Endothelial cell of umbilical vein (primary cell): ENCODE measurements at regions not wholly inside any gene's neighbourhood (a gene's known extent, or its start where the extent isn't known, plus 50 kb on each side); places are given as distances from the start of the nearest gene placed in this dataset.

Source experiments
- BruUV-seq: library from RNA; stranded (reverse); fragments of 400-500 nt; replicated peaks from 2 replicates; lab custom pipeline; 2021; lab: Mats Ljungman, UMichigan
- CTCF ChIA-PET: fragments of 300-600, 350-600 bp; sonication (Branson Sonifier 250); formaldehyde crosslinking; loops from one replicate; lab custom pipeline; 2021; ENCODE audit warnings: antibody characterized with exemption, inconsistent platforms; lab: Charles Lee
- POLR2A ChIA-PET: fragments of 300-600, 350-600 bp; sonication (Branson Sonifier 250); formaldehyde crosslinking; loops from one replicate; lab custom pipeline; 2021; ENCODE audit warnings: antibody characterized with exemption, inconsistent platforms; lab: Charles Lee
- DNase-seq: peaks from one replicate; pipeline ENCODE4 v3.0.0-alpha.2; 2011; ENCODE audit warnings: low read depth, low spot score
- FAIRE-seq: peaks from 2 replicates; lab custom pipeline; 2011; peaks lifted over from hg19 to GRCh38; lab: Jason Lieb, UNC
- H2AFZ ChIP-seq: 2 replicates; pipeline ENCODE4 v1.6.0; 2012; ENCODE audit warnings: low read depth, low read length, control low read depth, inconsistent platforms
- H3K27ac ChIP-seq: 2 replicates; pipeline ENCODE4 v1.5.1; 2011; ENCODE audit warnings: low read depth, mild to moderate bottlenecking, control low read depth, low read length, moderate library complexity; ENCODE audit not compliant: insufficient read depth
- H3K27me3 ChIP-seq, 2 experiments: 2 replicates each; pipeline versions ENCODE4 v1.6.0 to v1.6.1; 2011; ENCODE audit warnings: low read length in 2 of 2, mixed read lengths in 1 of 2; ENCODE audit not compliant: control insufficient read depth in 2 of 2, insufficient read depth in 2 of 2
- H3K36me3 ChIP-seq, 2 experiments: 2 replicates in 1 of 2; 3 replicates in 1 of 2; pipeline ENCODE4 v1.5.1; 2011; ENCODE audit warnings: low read length in 2 of 2, mild to moderate bottlenecking in 1 of 2, moderate library complexity in 1 of 2; ENCODE audit not compliant: control insufficient read depth in 2 of 2, insufficient read depth in 2 of 2; ENCODE audit errors: extremely low read depth in 1 of 2
- H3K4me1 ChIP-seq: 3 replicates; pipeline ENCODE4 v1.5.1; 2011; ENCODE audit warnings: mild to moderate bottlenecking, low read length; ENCODE audit not compliant: control insufficient read depth, insufficient read depth; ENCODE audit errors: extremely low read depth
- H3K4me2 ChIP-seq: 2 replicates; pipeline ENCODE4 v1.6.1; 2011; ENCODE audit warnings: low read length, control low read depth, mixed read lengths; ENCODE audit not compliant: insufficient read depth
- H3K4me3 ChIP-seq, 3 experiments: fragments of 200-600 bp in 1 of 3; sonication (generic), shearing (Covaris generic) in 1 of 3; replicated peaks in 1 of 3; 2 replicates each; pipeline ENCODE4 v1.5.1; 2011 to 2016; ENCODE audit warnings: control low read depth in 3 of 3, low read length in 3 of 3, mild to moderate bottlenecking in 2 of 3, inconsistent platforms in 1 of 3, low read depth in 1 of 3, moderate library complexity in 1 of 3; ENCODE audit not compliant: insufficient read depth in 1 of 3
- H3K79me2 ChIP-seq: 2 replicates; pipeline ENCODE4 v1.6.0; 2012; ENCODE audit warnings: low read length, inconsistent platforms; ENCODE audit not compliant: control insufficient read depth, insufficient read depth
- H3K9ac ChIP-seq: replicated peaks from 2 replicates; pipeline ENCODE3; 2011; ENCODE audit warnings: low read length, control low read depth; ENCODE audit not compliant: insufficient read depth; ENCODE audit errors: extremely low read depth
- H3K9me1 ChIP-seq: replicated peaks from 3 replicates; pipeline ENCODE4 v1.6.0; 2011; ENCODE audit warnings: mild to moderate bottlenecking, low read length; ENCODE audit not compliant: control insufficient read depth, insufficient read depth; ENCODE audit errors: extremely low read depth
- H3K9me3 ChIP-seq: replicated peaks from 2 replicates; pipeline ENCODE4 v1.5.1; 2012; ENCODE audit warnings: low read length, inconsistent platforms; ENCODE audit not compliant: control insufficient read depth, insufficient read depth
- H4K20me1 ChIP-seq: replicated peaks from 2 replicates; pipeline ENCODE3; 2011; ENCODE audit warnings: mild to moderate bottlenecking, low read length; ENCODE audit not compliant: control insufficient read depth, insufficient read depth; ENCODE audit errors: extremely low read depth
- EZH2 ChIP-seq: IDR thresholded peaks from 2 replicates; pipeline ENCODE4 v1.6.1; 2012; ENCODE audit warnings: borderline replicate concordance, low read depth, mild to moderate bottlenecking, moderate library complexity, low read length, inconsistent platforms; ENCODE audit not compliant: severe bottlenecking
- FOS ChIP-seq: IDR thresholded peaks from 2 replicates; pipeline ENCODE4 v1.6.1; 2011; ENCODE audit warnings: mild to moderate bottlenecking, low read length, moderate library complexity, borderline replicate concordance; ENCODE audit not compliant: insufficient read depth
- GATA2 ChIP-seq: IDR thresholded peaks from 2 replicates; pipeline ENCODE4 v1.7.0; 2011; ENCODE audit warnings: low read depth, mild to moderate bottlenecking, moderate library complexity, mixed read lengths, low read length; ENCODE audit not compliant: insufficient read length, insufficient read depth
- JUN ChIP-seq: IDR thresholded peaks from 2 replicates; pipeline ENCODE4 v1.6.1; 2011; ENCODE audit warnings: borderline replicate concordance, low read depth; ENCODE audit not compliant: insufficient read length, insufficient read depth
- MAX ChIP-seq: IDR thresholded peaks from 2 replicates; pipeline ENCODE4 v1.6.1; 2011; ENCODE audit not compliant: insufficient read depth, insufficient read length
- MYC ChIP-seq: IDR thresholded peaks from one replicate; pipeline ENCODE4 v1.6.1; 2011; ENCODE audit warnings: mild to moderate bottlenecking, low read depth, low read length
- POLR2A ChIP-seq: IDR thresholded peaks from 2 replicates; pipeline ENCODE4 v1.6.1; 2012; ENCODE audit warnings: low read depth, mild to moderate bottlenecking, control low read depth, low read length
- POLR2AphosphoS5 ChIP-seq: IDR thresholded peaks from 2 replicates; pipeline ENCODE4 v1.6.1; 2012; ENCODE audit warnings: low read depth, mild to moderate bottlenecking, control low read depth, low read length, moderate library complexity; ENCODE audit not compliant: insufficient read depth
- dilution Hi-C: fragments of 300-500 bp; cut with MboI; formaldehyde crosslinking; loops from one replicate; pipeline ENCODE4 v1.15.0; 2019; ENCODE audit warnings: low sequenced_read_pairs; ENCODE audit not compliant: extremely low pct_ligation_motif_present
- intact Hi-C: fragments of 100-400 bp; cut with micrococcal nuclease; formaldehyde crosslinking; loops from one replicate; pipeline ENCODE4 v1.10.0; 2022
- TF ChIP-seq, protein P1 (sequence below), 2 donors: IDR thresholded peaks; 1 replicate in 1 of 2; 2 replicates in 1 of 2; pipeline ENCODE4 v1.5.1; 2011; ENCODE audit warnings: low read length in 2 of 2, mild to moderate bottlenecking in 2 of 2, moderate library complexity in 2 of 2, control low read depth in 1 of 2, inconsistent platforms in 1 of 2, low read depth in 1 of 2; ENCODE audit not compliant: insufficient read depth in 1 of 2; ENCODE audit errors: extremely low read depth in 1 of 2

DNA sequence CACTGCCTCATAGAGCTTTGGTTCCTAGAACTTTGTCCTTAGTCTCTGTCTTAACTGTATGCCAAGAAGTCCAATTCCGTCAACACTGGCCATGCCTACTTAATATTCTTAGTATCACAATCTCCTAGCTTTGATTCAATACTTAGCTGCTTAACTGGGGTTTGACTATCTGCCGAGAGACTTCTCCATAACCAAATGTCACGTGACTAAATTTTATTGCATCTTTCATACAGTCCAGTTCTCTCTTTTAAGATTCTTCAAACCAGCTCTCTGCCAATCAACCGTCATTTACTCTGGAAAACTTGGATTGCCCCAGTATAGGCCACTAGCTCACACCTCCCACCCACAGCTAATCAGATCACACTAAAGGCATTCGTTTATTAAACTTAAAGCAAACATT lies 122.8 kb downstream of the ATXN7L3B start:
- FAIRE-seq (no peak), DNase-seq (no peak)
- ChIA-PET CTCF (interaction anchor here (1.0 kb wide), 1 partner anchor 11 kb away, joined by 4 read pairs; no protein-coding TSS in a partner anchor), POLR2A (no interaction called here)
- Histone ChIP-seq H2AFZ (no peak overlapping the region), H3K4me2 (no peak overlapping the region), H3K27ac (no peak overlapping the region), H3K4me3 (no peak overlapping the region), H3K36me3 (no peaks in the 10 kb centered on the region), H3K9ac (no peak overlapping the region), H3K9me3 (no peaks in the 10 kb centered on the region), H4K20me1 (no peaks in the 10 kb centered on the region), H3K79me2 (no peaks in the 10 kb centered on the region), H3K9me1 (no peaks in the 10 kb centered on the region), H3K27me3 (no peaks in the 10 kb centered on the region), H3K4me1 (no peaks in the 10 kb centered on the region)
- dilution Hi-C loops = no loop called here
- no TSS peak for BruUV-seq
- TF ChIP-seq MAX = no peak
- TF ChIP-seq GATA2 = no peak
- TF ChIP-seq FOS = no peak
- TF ChIP-seq MYC = no peak
- TF ChIP-seq EZH2 = no peak
- TF ChIP-seq POLR2AphosphoS5 = no peak
- TF ChIP-seq POLR2A = no peak
- TF ChIP-seq, protein P1, sequence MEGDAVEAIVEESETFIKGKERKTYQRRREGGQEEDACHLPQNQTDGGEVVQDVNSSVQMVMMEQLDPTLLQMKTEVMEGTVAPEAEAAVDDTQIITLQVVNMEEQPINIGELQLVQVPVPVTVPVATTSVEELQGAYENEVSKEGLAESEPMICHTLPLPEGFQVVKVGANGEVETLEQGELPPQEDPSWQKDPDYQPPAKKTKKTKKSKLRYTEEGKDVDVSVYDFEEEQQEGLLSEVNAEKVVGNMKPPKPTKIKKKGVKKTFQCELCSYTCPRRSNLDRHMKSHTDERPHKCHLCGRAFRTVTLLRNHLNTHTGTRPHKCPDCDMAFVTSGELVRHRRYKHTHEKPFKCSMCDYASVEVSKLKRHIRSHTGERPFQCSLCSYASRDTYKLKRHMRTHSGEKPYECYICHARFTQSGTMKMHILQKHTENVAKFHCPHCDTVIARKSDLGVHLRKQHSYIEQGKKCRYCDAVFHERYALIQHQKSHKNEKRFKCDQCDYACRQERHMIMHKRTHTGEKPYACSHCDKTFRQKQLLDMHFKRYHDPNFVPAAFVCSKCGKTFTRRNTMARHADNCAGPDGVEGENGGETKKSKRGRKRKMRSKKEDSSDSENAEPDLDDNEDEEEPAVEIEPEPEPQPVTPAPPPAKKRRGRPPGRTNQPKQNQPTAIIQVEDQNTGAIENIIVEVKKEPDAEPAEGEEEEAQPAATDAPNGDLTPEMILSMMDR (IDR thresholded peaks at IDR 0.05; ENCODE audit: extremely low read depth in 1 of 2, insufficient read depth in 1 of 2, low read depth in 1 of 2, low read length in 2 of 2) = no peak
- no peak for TF ChIP-seq JUN
- intact Hi-C loops = no loop called here
